GM12878 (cell line): ENCODE measurements at regions not wholly inside any gene's neighbourhood (a gene's known extent, or its start where the extent isn't known, plus 50 kb on each side); places are given as distances from the start of the nearest gene placed in this dataset.
"Not testable (repeated sequence)": the region's sequence is repeated elsewhere in the genome, so short reads cannot be mapped to it uniquely, and the experiment has no call there.

ENCODE experiments used
- ATAC-seq: fragments of 200-7000 bp; cut with Tn5 transposase; 3 replicates; pipeline ENCODE4 v1.9.1; 2020; ENCODE audit warnings: mild to moderate bottlenecking, moderate library complexity
- BruUV-seq: library from RNA; stranded (reverse); fragments of 400-500 nt; replicated peaks from 2 replicates; lab custom pipeline; 2021; lab: Mats Ljungman, UMichigan
- CTCF ChIA-PET: fragments of 300-600 bp; sonication (Branson Sonifier 250); formaldehyde crosslinking; extraction: SDS; loops from one replicate; lab custom pipeline; 2021; ENCODE audit warnings: inconsistent platforms; lab: Yijun Ruan, JAX
- POLR2A ChIA-PET: fragments of 350-600 bp; formaldehyde crosslinking; extraction: SDS; loops from one replicate; lab custom pipeline; 2021; ENCODE audit warnings: inconsistent platforms; lab: Charles Lee
- RAD21 ChIA-PET: fragments of 300-600 bp; sonication (Branson Sonifier 250); formaldehyde crosslinking; loops from one replicate; lab custom pipeline; 2023; ENCODE audit warnings: antibody characterized with exemption; ENCODE audit not compliant: unreplicated experiment; lab: Charles Lee
- SMC1A ChIA-PET: fragments of 300-600 bp; sonication (Branson Sonifier 250); formaldehyde crosslinking; loops from one replicate; lab custom pipeline; 2023; ENCODE audit not compliant: unreplicated experiment, uncharacterized antibody; lab: Charles Lee
- DNase-seq: peaks from one replicate; pipeline ENCODE4 v3.0.0-alpha.2; 2011; ENCODE audit warnings: low read depth, low spot score
- FAIRE-seq: peaks from 3 replicates; lab custom pipeline; 2011; peaks lifted over from hg19 to GRCh38; lab: Jason Lieb, UNC
- H2AFZ ChIP-seq: 2 replicates; pipeline ENCODE4 v1.6.0; 2011; ENCODE audit warnings: low read depth, low read length, control low read depth; ENCODE audit not compliant: control insufficient read depth
- H3K27ac ChIP-seq: 2 replicates; pipeline ENCODE4 v1.5.1; 2011; ENCODE audit warnings: control low read depth; ENCODE audit not compliant: control insufficient read depth, insufficient read depth
- H3K27me3 ChIP-seq, 2 experiments: replicated peaks in 1 of 2; 2 replicates each; pipeline versions ENCODE4 v1.6.0 to v1.6.1; 2011; ENCODE audit warnings: low read length in 1 of 2; ENCODE audit not compliant: control insufficient read depth in 2 of 2, insufficient read depth in 2 of 2
- H3K36me3 ChIP-seq, 2 experiments: 2 replicates each; pipeline ENCODE4 v1.5.1; 2011; ENCODE audit warnings: low read length in 1 of 2; ENCODE audit not compliant: control insufficient read depth in 2 of 2, insufficient read depth in 2 of 2
- H3K4me1 ChIP-seq: 2 replicates; pipeline ENCODE4 v1.6.1; 2011; ENCODE audit warnings: mild to moderate bottlenecking, low read length, moderate library complexity, mixed read lengths; ENCODE audit not compliant: control insufficient read depth, insufficient read depth
- H3K4me2 ChIP-seq: 2 replicates; pipeline ENCODE4 v1.6.0; 2011; ENCODE audit warnings: control low read depth; ENCODE audit not compliant: control insufficient read depth, insufficient read depth
- H3K4me3 ChIP-seq: fragments of 200-600 bp; sonication (generic); 2 replicates; pipeline ENCODE4 v1.5.1; 2016
- H3K79me2 ChIP-seq: 2 replicates; pipeline ENCODE4 v1.6.0; 2011; ENCODE audit warnings: low read length; ENCODE audit not compliant: control insufficient read depth, insufficient read depth
- H3K9ac ChIP-seq: 2 replicates; pipeline ENCODE4 v1.8.0; 2011; ENCODE audit warnings: low read length, control low read depth, mixed read lengths; ENCODE audit not compliant: control insufficient read depth, insufficient read depth
- H3K9me3 ChIP-seq: replicated peaks from 3 replicates; pipeline ENCODE4 v1.5.1; 2011; ENCODE audit warnings: mild to moderate bottlenecking, low read length; ENCODE audit not compliant: control insufficient read depth, insufficient read depth
- H4K20me1 ChIP-seq: 2 replicates; pipeline ENCODE4 v1.6.0; 2011; ENCODE audit not compliant: control insufficient read depth, insufficient read depth
- WGBS: methylation state at CpG from one replicate; pipeline ENCODE4 v1.1.6; 2016; ENCODE audit warnings: low lambda C conversion rate; ENCODE audit not compliant: insufficient replicate concordance, insufficient coverage; ENCODE audit errors: missing lambda C conversion rate; 5-methylcytosine and 5-hydroxymethylcytosine counted together
- in situ Hi-C: fragments of 300-500 bp; cut with MboI; formaldehyde crosslinking; loops from 9 replicates; pipeline ENCODE4 v1.14.3; 2018; ENCODE audit warnings: mixed read lengths
- intact Hi-C: fragments of 100-400 bp; cut with micrococcal nuclease; formaldehyde crosslinking; loops from one replicate; pipeline ENCODE4 v1.14.2; 2022; ENCODE audit not compliant: unreplicated experiment

DNA sequence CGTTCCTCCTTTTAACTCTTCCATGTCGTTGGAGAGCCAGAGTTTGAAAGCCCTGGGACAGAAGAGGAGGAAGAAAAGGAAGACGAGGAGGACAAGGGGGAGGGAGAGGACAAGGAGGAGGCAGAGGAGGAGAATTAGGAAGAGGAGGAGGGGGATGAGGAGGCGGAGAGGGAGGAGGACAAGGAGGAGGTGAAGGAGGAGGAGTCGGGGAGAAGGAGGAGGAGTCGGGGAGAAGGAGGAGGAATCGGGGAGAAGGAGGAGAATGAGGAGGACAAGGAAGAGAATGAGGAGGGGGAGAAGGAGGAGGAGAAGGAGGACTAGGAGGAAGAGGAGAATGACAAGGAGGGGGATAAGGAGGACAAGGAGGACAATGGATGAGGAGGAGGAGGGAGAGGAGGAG is 325.7 kb downstream of the CACNA1B start:
- CTCF ChIA-PET, H3K9ac ChIP-seq, DNase-seq, H3K36me3 ChIP-seq, POLR2A ChIA-PET, FAIRE-seq, H3K27me3 ChIP-seq, H3K4me3 ChIP-seq, intact Hi-C loops, SMC1A ChIA-PET, H3K4me2 ChIP-seq, in situ Hi-C loops, H3K4me1 ChIP-seq, H3K27ac ChIP-seq, H3K9me3 ChIP-seq, ATAC-seq, RAD21 ChIA-PET, H3K79me2 ChIP-seq, H4K20me1 ChIP-seq, H2AFZ ChIP-seq, BruUV-seq: not testable (repeated sequence)
- WGBS: 21% methylated on average over 5 of the region's 7 CpGs

DNA sequence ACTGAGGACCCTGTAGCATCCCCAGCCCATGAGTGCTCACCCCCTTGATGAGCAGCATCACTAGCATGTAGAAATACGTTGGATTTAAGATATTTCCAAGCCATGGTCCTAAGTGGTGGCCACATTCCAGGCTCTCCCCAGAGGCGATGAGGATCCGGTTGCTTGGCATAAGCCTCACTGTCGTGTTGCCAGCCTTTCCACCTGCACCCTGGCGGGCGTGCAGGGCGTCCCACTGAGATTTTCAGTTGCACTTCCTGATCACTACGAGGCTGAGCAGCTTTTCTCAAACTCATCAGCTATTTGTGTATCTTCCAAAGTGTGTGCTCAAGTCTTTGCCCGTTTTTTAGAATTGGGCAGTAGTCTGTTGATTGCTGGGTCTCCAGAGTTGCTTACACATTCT is 326.3 kb downstream of the CACNA1B start:
- H3K27me3 ChIP-seq, H3K9me3 ChIP-seq, BruUV-seq, intact Hi-C loops, POLR2A ChIA-PET, RAD21 ChIA-PET, H3K79me2 ChIP-seq, SMC1A ChIA-PET, H3K4me1 ChIP-seq, H3K9ac ChIP-seq, in situ Hi-C loops, H3K4me3 ChIP-seq, H2AFZ ChIP-seq, H3K27ac ChIP-seq, H3K36me3 ChIP-seq, H3K4me2 ChIP-seq, DNase-seq, H4K20me1 ChIP-seq, ATAC-seq, CTCF ChIA-PET, FAIRE-seq: not testable (repeated sequence)
- WGBS: 53% methylated on average over 8 of the region's 9 CpGs

DNA sequence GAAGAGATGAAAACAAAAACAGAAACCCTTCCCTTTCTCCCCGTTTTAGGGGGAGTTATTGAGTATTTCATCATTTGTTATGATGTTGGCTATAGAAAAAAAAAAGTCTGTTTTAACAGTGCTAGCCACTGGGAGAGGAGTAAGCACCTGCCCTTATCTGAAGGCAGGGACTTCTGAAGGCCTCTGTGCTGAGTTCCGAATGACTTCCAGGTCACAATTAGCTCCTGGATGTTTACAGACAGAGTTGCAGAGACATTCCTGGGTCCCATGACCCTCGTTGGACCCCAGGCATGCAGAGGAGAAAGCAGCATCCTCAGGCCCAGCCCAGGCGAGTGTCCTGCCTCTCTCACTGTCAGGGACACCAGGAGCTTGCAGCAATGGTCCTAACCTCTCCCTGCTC is 328.5 kb downstream of the CACNA1B start:
- BruUV-seq, H3K27ac ChIP-seq, SMC1A ChIA-PET, H3K27me3 ChIP-seq, H3K36me3 ChIP-seq, POLR2A ChIA-PET, H3K9me3 ChIP-seq, FAIRE-seq, RAD21 ChIA-PET, H3K4me3 ChIP-seq, intact Hi-C loops, in situ Hi-C loops, H4K20me1 ChIP-seq, H3K4me2 ChIP-seq, CTCF ChIA-PET, H3K79me2 ChIP-seq, ATAC-seq, H2AFZ ChIP-seq, H3K4me1 ChIP-seq, H3K9ac ChIP-seq, DNase-seq: not testable (repeated sequence)
- WGBS: 0% methylated on average over 2 of the region's 4 CpGs

DNA sequence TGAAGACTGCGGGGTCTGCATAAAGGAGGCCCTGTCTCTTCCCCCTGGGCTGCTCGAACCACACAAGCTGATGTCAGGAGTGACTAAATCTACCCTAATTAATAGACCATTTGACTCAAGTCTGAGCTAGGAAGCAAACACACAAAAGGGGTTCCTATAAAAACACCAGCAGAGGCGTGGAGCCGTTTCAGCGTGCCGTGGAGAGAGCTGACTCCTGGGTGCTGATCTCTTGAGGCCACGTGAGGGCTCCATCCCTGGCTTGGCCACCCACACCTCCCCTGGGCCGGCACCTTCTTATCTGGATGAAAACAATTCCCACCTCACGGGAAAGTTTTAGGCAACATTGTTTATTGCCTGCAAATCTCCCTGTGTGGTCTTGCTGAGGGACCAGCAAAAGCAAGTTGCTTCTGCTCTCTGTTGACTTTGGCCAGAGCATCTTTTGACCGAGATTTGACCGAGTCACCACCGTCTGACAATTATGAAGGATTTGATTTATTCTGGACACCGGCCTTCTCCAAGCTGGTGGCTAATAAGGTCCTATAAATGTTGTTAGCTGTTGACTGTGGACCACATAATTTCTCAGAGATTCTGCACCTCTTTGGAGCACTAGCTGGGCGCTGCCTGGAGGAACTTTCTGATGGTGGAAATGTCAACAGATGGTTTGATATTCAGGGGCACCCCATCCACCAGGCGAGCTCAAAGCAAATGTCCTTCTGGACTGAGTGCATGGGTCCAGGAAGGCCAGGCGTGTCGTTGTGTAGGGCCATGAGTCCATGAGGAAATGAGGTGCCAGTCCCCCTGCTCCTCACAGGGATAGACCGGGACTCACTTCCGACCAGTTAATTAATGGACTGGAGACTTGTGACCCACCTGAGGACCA is 330.0 kb downstream of the CACNA1B start:
- H3K9me3 ChIP-seq, intact Hi-C loops, FAIRE-seq, H3K9ac ChIP-seq, CTCF ChIA-PET, H3K4me2 ChIP-seq, ATAC-seq, H3K4me3 ChIP-seq, H3K36me3 ChIP-seq, H3K27ac ChIP-seq, DNase-seq, H3K4me1 ChIP-seq, H3K27me3 ChIP-seq, POLR2A ChIA-PET, SMC1A ChIA-PET, in situ Hi-C loops, BruUV-seq, H2AFZ ChIP-seq, H4K20me1 ChIP-seq, H3K79me2 ChIP-seq, RAD21 ChIA-PET: not testable (repeated sequence)
- 31% methylated on average over 17 of the region's 19 CpGs for WGBS
